Central memory CD8-positive, alpha-beta T cell (primary cell): ENCODE measurements at regions not wholly inside any gene's neighbourhood (a gene's known extent, or its start where the extent isn't known, plus 50 kb on each side); places are given as distances from the start of the nearest gene placed in this dataset.

Experiments used
- ATAC-seq: fragments of 150-1000 bp; cut with Tn5 transposase; replicated peaks from 2 replicates; pipeline ENCODE4 v1.10.0; 2022; ENCODE audit warnings: mild to moderate bottlenecking, moderate FRiP score, moderate number of reproducible peaks; ENCODE audit not compliant: poor library complexity, severe bottlenecking; ENCODE audit errors: extremely low read depth
- DNase-seq, 2 donors: peaks; one replicate each; pipeline ENCODE4 v3.0.0; 2021; ENCODE audit warnings: low spot score in 2 of 2
- H3K27ac Mint-ChIP-seq: one replicate; pipeline ENCODE4 v1.8.0; 2022; ENCODE audit warnings: low read depth, mild to moderate bottlenecking, moderate library complexity, mixed read lengths
- H3K27me3 Mint-ChIP-seq: one replicate; pipeline ENCODE4 v1.8.0; 2022; ENCODE audit warnings: mixed read lengths
- H3K36me3 Mint-ChIP-seq: one replicate; pipeline ENCODE4 v1.8.0; 2022; ENCODE audit warnings: mild to moderate bottlenecking, moderate library complexity, mixed read lengths; ENCODE audit not compliant: insufficient read depth
- H3K4me1 Mint-ChIP-seq: one replicate; pipeline ENCODE4 v1.8.0; 2022; ENCODE audit warnings: mixed read lengths
- H3K4me3 Mint-ChIP-seq: one replicate; pipeline ENCODE4 v1.8.0; 2022; ENCODE audit warnings: mild to moderate bottlenecking, moderate library complexity, mixed read lengths
- H3K9me3 Mint-ChIP-seq: one replicate; pipeline ENCODE4 v1.8.0; 2022; ENCODE audit warnings: mixed read lengths

- H3K9me3 Mint-ChIP-seq: peaks cover 24% of the 10 kb centered on the region
- ATAC-seq: no peak
- no peak overlapping the region for H3K27ac Mint-ChIP-seq
- no peak overlapping the region for H3K4me3 Mint-ChIP-seq
- no peaks in the 10 kb centered on the region for H3K27me3 Mint-ChIP-seq
- DNase-seq: no peak
- H3K36me3 Mint-ChIP-seq: no peaks in the 10 kb centered on the region
- no peaks in the 10 kb centered on the region for H3K4me1 Mint-ChIP-seq
Observed at GRCh38 chr2:78309460-78309859, 716.0 kb upstream of the REG3G start.

DNA sequence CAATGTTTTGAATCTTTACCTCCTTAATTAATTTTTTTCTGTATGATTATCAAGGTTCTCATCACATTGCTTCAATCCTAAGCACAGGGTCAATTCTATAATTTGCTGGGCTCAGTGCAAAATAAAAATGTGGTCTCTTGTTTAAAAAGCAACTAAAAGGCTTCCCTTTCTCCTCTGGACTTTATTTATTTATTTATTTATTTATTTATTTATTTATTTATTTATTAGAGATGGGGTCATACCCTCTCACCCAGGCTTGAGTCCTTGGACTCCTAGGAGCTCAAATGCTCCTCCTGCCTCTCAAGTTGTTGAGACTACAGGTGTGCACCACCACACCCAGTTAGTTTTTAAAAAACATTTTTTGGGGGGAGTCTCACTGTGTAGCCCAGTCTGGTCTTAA lies 710.1 kb upstream of the REG3G start:
- DNase-seq (no peak), ATAC-seq (no peak)
- Mint-ChIP-seq H3K9me3 (peaks cover 22% of the 10 kb centered on the region), H3K4me1 (no peaks in the 10 kb centered on the region), H3K27ac (no peak overlapping the region), H3K36me3 (no peaks in the 10 kb centered on the region), H3K4me3 (no peak overlapping the region), H3K27me3 (no peaks in the 10 kb centered on the region)

DNA sequence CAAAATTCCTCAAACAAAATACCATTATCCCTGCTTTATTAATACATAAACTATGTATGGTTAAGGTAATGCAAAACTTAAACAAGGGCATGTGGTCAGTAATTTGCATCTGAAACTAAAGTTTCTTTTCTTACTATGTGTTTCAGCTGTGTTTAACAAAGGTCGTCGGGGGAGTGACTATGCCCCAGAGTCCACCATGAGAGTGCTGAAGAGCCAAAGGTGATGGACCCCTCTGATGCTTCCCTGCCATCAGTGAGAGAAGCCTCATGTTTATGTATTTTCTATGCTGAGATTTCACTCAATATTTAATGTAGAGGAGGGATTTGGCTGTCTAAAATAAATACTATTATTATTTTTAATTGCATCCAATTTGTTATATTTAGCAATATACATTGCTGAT lies 707.2 kb upstream of the REG3G start:
- no peaks in the 10 kb centered on the region for H3K27me3 Mint-ChIP-seq
- H3K9me3 Mint-ChIP-seq: peaks cover 16% of the 10 kb centered on the region
- no peak for DNase-seq
- H3K4me3 Mint-ChIP-seq: no peak overlapping the region
- no peaks in the 10 kb centered on the region for H3K4me1 Mint-ChIP-seq
- no peaks in the 10 kb centered on the region for H3K36me3 Mint-ChIP-seq
- no peak overlapping the region for H3K27ac Mint-ChIP-seq
- no peak for ATAC-seq

DNA sequence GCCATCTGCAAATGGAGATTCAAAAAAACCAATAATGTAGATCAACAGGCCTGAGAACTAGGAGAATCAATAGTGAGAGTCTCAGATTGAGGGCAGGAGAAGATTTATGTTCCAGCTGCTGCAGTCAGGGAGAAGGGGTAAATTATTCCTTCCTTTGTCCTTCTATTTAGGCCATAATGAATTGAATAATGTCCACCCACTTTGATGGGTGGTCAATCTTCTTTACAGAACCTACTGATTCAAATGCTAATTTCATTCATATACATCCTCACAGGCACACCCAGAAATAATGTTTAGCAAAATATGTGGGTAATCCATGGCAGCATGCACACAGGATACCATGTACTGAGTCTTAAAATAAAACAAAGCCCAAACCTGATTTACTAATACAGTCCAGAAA lies 695.3 kb upstream of the REG3G start:
- no peak for ATAC-seq
- H3K36me3 Mint-ChIP-seq: no peaks in the 10 kb centered on the region

DNA sequence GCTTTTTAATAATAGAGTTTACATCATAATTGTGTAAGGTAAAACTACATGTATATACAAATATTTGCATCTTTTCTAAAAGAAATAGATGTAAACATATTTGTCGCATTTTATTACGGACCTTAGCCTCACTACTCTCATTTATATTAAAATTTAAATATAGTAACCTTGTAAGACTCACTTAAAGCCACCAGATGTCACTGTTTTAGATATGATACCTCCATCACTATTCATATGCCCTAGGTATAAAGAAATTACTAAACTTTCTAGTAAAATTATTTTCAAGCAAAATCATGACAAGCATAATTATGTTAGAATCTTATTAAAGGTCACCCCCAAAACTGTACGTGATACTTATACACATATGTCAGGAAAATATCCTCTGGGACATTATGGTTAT lies 674.3 kb upstream of the REG3G start:
- H3K4me3 Mint-ChIP-seq: no peak overlapping the region
- no peaks in the 10 kb centered on the region for H3K27me3 Mint-ChIP-seq
- no peak overlapping the region for H3K27ac Mint-ChIP-seq
- DNase-seq (no peak), ATAC-seq (no peak)
- H3K4me1 Mint-ChIP-seq: no peaks in the 10 kb centered on the region
- peaks cover 31% of the 10 kb centered on the region for H3K9me3 Mint-ChIP-seq
- H3K36me3 Mint-ChIP-seq: no peaks in the 10 kb centered on the region

More for the DNA sequence above, 695.3 kb upstream of the REG3G start:
- Mint-ChIP-seq H3K27ac (no peak overlapping the region), H3K27me3 (no peaks in the 10 kb centered on the region), H3K4me3 (no peak overlapping the region), H3K4me1 (no peaks in the 10 kb centered on the region), H3K9me3 (peaks cover 10% of the 10 kb centered on the region)
- DNase-seq: no peak

GRCh38 chr2:78353168-78353567 lies 672.3 kb upstream of the REG3G start:
- Mint-ChIP-seq H3K4me3 (no peak overlapping the region), H3K27ac (no peak overlapping the region), H3K4me1 (no peaks in the 10 kb centered on the region), H3K27me3 (no peaks in the 10 kb centered on the region), H3K9me3 (peaks cover 39% of the 10 kb centered on the region), H3K36me3 (no peaks in the 10 kb centered on the region)
- ATAC-seq (no peak), DNase-seq (no peak)

DNA sequence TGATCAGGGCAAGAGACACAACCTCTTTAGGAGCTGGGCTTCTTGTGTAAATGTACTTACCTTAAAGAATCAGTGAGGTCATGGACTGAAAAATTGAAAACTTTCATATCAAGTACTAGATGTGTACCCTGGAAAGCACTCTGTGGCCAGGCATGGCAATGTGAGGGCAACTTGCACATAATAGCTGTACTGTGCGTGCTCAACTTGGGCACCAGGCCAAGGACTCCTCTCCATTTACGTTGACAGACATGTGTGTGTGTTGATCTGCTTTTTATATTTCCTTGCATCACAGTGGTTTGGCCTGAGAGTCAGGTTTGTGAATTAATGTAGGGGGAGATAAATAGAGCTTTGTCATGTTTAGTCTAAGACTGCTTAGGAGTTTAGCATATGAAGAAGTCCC lies 669.5 kb upstream of the REG3G start:
- DNase-seq (no peak), ATAC-seq (no peak)
- H3K4me1 Mint-ChIP-seq: no peaks in the 10 kb centered on the region
- H3K9me3 Mint-ChIP-seq: peaks cover 34% of the 10 kb centered on the region
- no peaks in the 10 kb centered on the region for H3K36me3 Mint-ChIP-seq
- H3K4me3 Mint-ChIP-seq: no peak overlapping the region
- H3K27ac Mint-ChIP-seq: no peak overlapping the region
- H3K27me3 Mint-ChIP-seq: no peaks in the 10 kb centered on the region

DNA sequence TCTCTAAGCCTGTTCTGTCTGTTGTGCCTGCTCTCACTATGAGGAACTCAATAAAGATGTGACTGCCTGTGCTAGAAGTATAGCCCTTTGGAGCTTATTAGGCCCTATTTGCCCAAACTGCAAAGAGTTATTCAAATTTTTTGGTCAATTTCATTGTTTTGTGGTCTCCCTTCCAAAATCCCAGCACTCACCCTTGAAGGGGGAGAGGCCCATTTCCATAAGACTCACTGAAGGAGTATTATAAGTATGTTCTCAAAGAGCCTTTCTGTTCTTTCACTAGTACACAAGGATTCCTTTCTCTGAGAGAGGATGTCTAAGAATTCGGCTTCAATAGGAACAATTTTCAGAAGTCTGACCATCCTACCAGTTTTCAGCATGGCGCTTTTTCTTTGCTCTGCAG lies 641.9 kb upstream of the REG3G start:
- no peaks in the 10 kb centered on the region for H3K27me3 Mint-ChIP-seq
- peaks cover 26% of the 10 kb centered on the region for H3K9me3 Mint-ChIP-seq
- H3K36me3 Mint-ChIP-seq: no peaks in the 10 kb centered on the region
- DNase-seq: no peak
- H3K4me3 Mint-ChIP-seq: no peak overlapping the region
- H3K4me1 Mint-ChIP-seq: no peaks in the 10 kb centered on the region
- H3K27ac Mint-ChIP-seq: no peak overlapping the region
- ATAC-seq: no peak

DNA sequence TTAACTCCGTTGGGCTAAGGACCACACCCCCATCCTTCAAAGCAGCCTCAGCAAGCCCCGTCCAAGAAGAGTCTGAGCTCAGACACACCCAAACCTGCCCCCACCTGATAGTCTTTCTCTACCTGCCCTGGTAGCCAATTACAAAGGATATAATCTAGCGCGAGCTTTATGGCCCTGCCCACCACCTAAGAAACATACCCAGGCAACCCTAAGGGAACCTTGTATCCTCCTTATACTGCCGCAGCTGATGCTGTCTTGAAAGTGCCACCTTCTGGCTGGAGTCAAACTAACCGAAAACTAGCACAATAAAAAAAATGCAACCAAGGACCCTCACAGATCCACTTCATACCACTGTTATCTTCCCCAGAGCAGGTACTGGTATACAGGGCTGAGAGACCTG lies 628.3 kb upstream of the REG3G start:
- H3K9me3 Mint-ChIP-seq: peaks cover 44% of the 10 kb centered on the region
- no peak overlapping the region for H3K4me3 Mint-ChIP-seq
- H3K4me1 Mint-ChIP-seq: no peaks in the 10 kb centered on the region
- no peaks in the 10 kb centered on the region for H3K36me3 Mint-ChIP-seq
- ATAC-seq (no peak), DNase-seq (no peak)
- H3K27ac Mint-ChIP-seq: no peak overlapping the region
- H3K27me3 Mint-ChIP-seq: no peaks in the 10 kb centered on the region

- ATAC-seq (no peak), DNase-seq (no peak)
- H3K4me1 Mint-ChIP-seq: no peaks in the 10 kb centered on the region
- peaks cover 20% of the 10 kb centered on the region for H3K9me3 Mint-ChIP-seq
- H3K27me3 Mint-ChIP-seq: no peaks in the 10 kb centered on the region
- H3K27ac Mint-ChIP-seq: no peak overlapping the region
- H3K36me3 Mint-ChIP-seq: no peaks in the 10 kb centered on the region
- H3K4me3 Mint-ChIP-seq: no peak overlapping the region
Observed at GRCh38 chr2:78407960-78408794, 617.3 kb upstream of the REG3G start.

GRCh38 chr2:78408795-78409118 lies 616.7 kb upstream of the REG3G start:
- Mint-ChIP-seq H3K27ac (no peak overlapping the region), H3K27me3 (no peaks in the 10 kb centered on the region), H3K36me3 (no peaks in the 10 kb centered on the region), H3K9me3 (peaks cover 20% of the 10 kb centered on the region), H3K4me3 (no peak overlapping the region), H3K4me1 (no peaks in the 10 kb centered on the region)
- no peak for ATAC-seq
- no peak for DNase-seq

DNA sequence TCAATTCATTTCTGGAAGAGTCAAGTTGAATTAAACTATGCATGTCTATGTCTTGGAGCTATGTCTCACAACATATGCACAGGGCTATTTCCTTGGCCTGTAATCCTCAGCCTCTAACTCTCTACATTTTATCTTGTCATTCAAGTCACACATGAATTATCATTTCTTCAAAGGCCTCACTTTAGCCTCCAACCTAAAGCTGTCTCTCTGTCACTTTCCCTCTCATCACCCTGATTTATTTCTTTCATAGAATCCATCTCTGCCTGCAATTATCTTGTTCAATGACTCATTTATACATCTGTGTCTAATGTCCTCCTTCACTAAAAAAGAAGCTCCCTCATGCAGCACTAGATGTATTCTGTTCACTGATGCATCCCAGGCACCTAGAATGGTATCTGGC lies 614.2 kb upstream of the REG3G start:
- ATAC-seq: no peak
- Mint-ChIP-seq H3K9me3 (peaks cover 24% of the 10 kb centered on the region), H3K4me3 (no peak overlapping the region), H3K4me1 (no peaks in the 10 kb centered on the region), H3K36me3 (no peaks in the 10 kb centered on the region), H3K27me3 (no peaks in the 10 kb centered on the region), H3K27ac (no peak overlapping the region)
- no peak for DNase-seq

DNA sequence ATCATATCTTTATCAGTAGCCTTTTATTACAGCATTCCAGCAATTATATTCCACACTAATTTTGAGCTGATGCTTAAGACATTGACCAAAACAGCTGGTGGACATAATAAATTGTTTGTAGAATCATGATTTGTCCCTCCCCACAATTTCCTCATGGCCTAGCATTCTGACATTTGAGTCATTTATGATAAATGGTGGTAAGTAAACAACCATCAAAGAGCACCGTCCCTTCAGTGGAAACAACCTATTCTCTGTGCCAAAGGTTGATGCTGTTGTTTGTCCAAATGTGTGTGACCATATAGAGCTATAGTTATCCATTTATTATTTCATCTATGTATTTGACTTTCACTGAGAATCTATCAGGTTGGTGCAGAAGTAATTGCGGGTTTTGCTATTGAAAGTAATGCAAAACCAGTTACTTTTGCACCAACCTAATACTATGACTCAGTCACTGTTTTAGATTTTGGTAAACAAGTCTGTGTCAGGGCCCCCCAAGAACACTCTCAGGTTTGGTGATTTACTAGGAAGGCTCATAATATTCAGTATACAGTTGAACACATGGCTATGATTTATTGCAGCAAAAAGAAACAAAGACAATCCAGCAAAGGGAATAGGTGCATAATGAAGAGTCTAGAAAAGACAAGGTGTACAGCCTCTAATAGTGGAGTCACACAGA lies 608.7 kb upstream of the REG3G start:
- Mint-ChIP-seq H3K27ac (no peak overlapping the region), H3K4me1 (no peaks in the 10 kb centered on the region), H3K9me3 (peaks cover 14% of the 10 kb centered on the region), H3K4me3 (no peak overlapping the region), H3K27me3 (no peaks in the 10 kb centered on the region), H3K36me3 (no peaks in the 10 kb centered on the region)
- DNase-seq: no peak
- no peak for ATAC-seq
